T-cell (primary cell): ENCODE measurements at regions not wholly inside any gene's neighbourhood (a gene's known extent, or its start where the extent isn't known, plus 50 kb on each side); places are given as distances from the start of the nearest gene placed in this dataset.

Experiments used
- ATAC-seq, 4 experiments: fragments of 200-7000 bp in 3 of 4; fragments of 150-1000 bp in 1 of 4; cut with Tn5 transposase; replicated peaks in 1 of 4; 1 replicate in 3 of 4; 2 replicates in 1 of 4; pipeline ENCODE4 v1.10.0; 2021; ENCODE audit warnings: moderate library complexity in 3 of 4, mild to moderate bottlenecking in 2 of 4, moderate number of reproducible peaks in 1 of 4
- CTCF ChIA-PET, 2 donors: fragments of 300-600 bp; sonication (Branson Sonifier 250); formaldehyde crosslinking; loops; one replicate each; lab custom pipeline; 2022; ENCODE audit warnings: antibody characterized with exemption in 2 of 2; lab: Charles Lee
- POLR2A ChIA-PET, 2 donors: fragments of 300-600 bp; sonication (Branson Sonifier 250); formaldehyde crosslinking; loops; one replicate each; lab custom pipeline; 2022; ENCODE audit warnings: antibody characterized with exemption in 2 of 2; lab: Charles Lee
- DNase-seq, 35 experiments: peaks; one replicate each; pipeline versions ENCODE4 v3.0.0 to v3.0.0-alpha.2; 2013 to 2023
- H3K27ac ChIP-seq: one replicate; pipeline ENCODE4 v1.5.1; 2013; ENCODE audit warnings: low read length
- H3K27me3 ChIP-seq, 2 experiments: replicated peaks in 1 of 2; 1 replicate in 1 of 2; 2 replicates in 1 of 2; pipeline versions ENCODE4 v1.6.1 to v1.7.0; 2013; ENCODE audit warnings: low read length in 1 of 2, mixed read lengths in 1 of 2; ENCODE audit not compliant: control insufficient read depth in 2 of 2, insufficient read depth in 2 of 2; ENCODE audit errors: extremely low read depth in 1 of 2
- H3K36me3 ChIP-seq, 2 donors: 1 replicate in 1 of 2; 2 replicates in 1 of 2; pipeline versions ENCODE4 v1.6.1 to v1.7.0; 2013; ENCODE audit warnings: low read length in 1 of 2; ENCODE audit not compliant: control insufficient read depth in 2 of 2, insufficient read depth in 1 of 2; ENCODE audit errors: extremely low read depth in 1 of 2
- H3K4me1 ChIP-seq, 2 experiments: 1 replicate in 1 of 2; 2 replicates in 1 of 2; pipeline versions ENCODE4 v1.6.1 to v1.7.0; 2013; ENCODE audit warnings: low read length in 2 of 2, mixed read lengths in 1 of 2; ENCODE audit not compliant: insufficient read depth in 2 of 2, control insufficient read depth in 1 of 2; ENCODE audit errors: extremely low read depth in 1 of 2
- H3K4me3 ChIP-seq, 2 donors: 1 replicate in 1 of 2; 2 replicates in 1 of 2; pipeline versions ENCODE4 v1.5.1 to v1.7.0; 2013; ENCODE audit warnings: mild to moderate bottlenecking in 2 of 2, low read length in 1 of 2, moderate library complexity in 1 of 2; ENCODE audit not compliant: control insufficient read depth in 1 of 2; ENCODE audit errors: extremely low read depth in 1 of 2
- H3K9me3 ChIP-seq: 2 replicates; pipeline ENCODE4 v1.7.0; 2013
- H3K27ac Mint-ChIP-seq, 2 donors: one replicate each; pipeline ENCODE4 v1.8.0; 2020 to 2021; ENCODE audit warnings: mild to moderate bottlenecking in 2 of 2, mixed read lengths in 2 of 2
- H3K27me3 Mint-ChIP-seq, 2 donors: one replicate each; pipeline ENCODE4 v1.8.0; 2021 to 2022; ENCODE audit warnings: mixed read lengths in 2 of 2
- H3K36me3 Mint-ChIP-seq: one replicate; pipeline ENCODE4 v1.8.0; 2021; ENCODE audit warnings: mixed read lengths
- H3K4me1 Mint-ChIP-seq, 3 donors: one replicate each; pipeline ENCODE4 v1.8.0; 2020 to 2022; ENCODE audit warnings: mixed read lengths in 3 of 3, mild to moderate bottlenecking in 1 of 3
- H3K4me3 Mint-ChIP-seq, 3 donors: one replicate each; pipeline ENCODE4 v1.8.0; 2020 to 2022; ENCODE audit warnings: mild to moderate bottlenecking in 3 of 3, mixed read lengths in 3 of 3, moderate library complexity in 3 of 3
- H3K9me3 Mint-ChIP-seq, 3 donors: one replicate each; pipeline ENCODE4 v1.8.0; 2020 to 2022; ENCODE audit warnings: mixed read lengths in 3 of 3
- WGBS: methylation state at CpG from one replicate; pipeline ENCODE4 v1.1.5; 2013; ENCODE audit warnings: missing lambda C conversion rate; ENCODE audit not compliant: insufficient coverage; 5-methylcytosine and 5-hydroxymethylcytosine counted together

DNA sequence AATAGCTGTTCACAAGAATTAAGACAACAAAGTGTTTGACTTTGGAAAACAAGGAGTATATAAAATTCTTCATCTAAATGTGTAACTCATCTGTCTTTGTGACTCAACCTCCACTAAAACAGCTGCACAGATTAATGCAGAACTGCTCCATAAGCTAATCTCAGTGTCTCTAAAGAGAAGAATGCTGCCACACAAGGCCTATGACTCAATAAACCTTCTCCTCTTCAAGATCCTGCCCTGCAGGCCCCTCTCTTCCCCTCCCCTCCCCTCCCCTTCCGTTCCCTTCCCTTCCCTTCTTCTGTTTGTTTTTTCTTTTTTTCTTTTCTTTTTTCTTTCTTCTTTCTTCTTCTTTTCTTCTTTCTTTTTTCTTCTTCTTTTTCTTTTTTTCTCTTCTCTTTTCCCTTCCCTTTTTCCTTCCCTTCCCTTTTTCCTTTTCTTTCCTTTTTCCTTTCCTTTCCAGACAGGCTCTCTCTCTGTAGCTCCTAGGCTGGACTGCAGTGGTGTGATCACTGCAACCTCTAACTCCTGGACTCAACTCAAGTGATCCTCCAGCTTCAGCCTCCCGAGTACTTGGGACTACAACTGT, 1052.8 kb downstream of the BRINP3 start:
- Mint-ChIP-seq H3K4me3 (no peak overlapping the region), H3K36me3 (no peaks in the 10 kb centered on the region), H3K27ac (no peak overlapping the region), H3K9me3 (peaks cover 4 to 11% (median 7%) of the 10 kb centered on the region in 3 donors), H3K27me3 (no peaks in the 10 kb centered on the region), H3K4me1 (no peaks in the 10 kb centered on the region)
- no peaks in the 10 kb centered on the region for H3K36me3 ChIP-seq
- no peaks in the 10 kb centered on the region for H3K4me1 ChIP-seq
- ATAC-seq (no peak), DNase-seq (no peak)
- H3K27me3 ChIP-seq: no peaks in the 10 kb centered on the region
- H3K9me3 ChIP-seq: no peaks in the 10 kb centered on the region
- CTCF ChIA-PET: interaction anchor here in 1 of 2 donors (0.5 kb wide), 1 partner anchor 16 kb away, joined by 5 read pairs; no protein-coding TSS in a partner anchor
- POLR2A ChIA-PET: no interaction called here
- no peak overlapping the region for H3K4me3 ChIP-seq
- no peak overlapping the region for H3K27ac ChIP-seq
- WGBS: 73% methylated on average over 1 of the region's 2 CpGs

DNA sequence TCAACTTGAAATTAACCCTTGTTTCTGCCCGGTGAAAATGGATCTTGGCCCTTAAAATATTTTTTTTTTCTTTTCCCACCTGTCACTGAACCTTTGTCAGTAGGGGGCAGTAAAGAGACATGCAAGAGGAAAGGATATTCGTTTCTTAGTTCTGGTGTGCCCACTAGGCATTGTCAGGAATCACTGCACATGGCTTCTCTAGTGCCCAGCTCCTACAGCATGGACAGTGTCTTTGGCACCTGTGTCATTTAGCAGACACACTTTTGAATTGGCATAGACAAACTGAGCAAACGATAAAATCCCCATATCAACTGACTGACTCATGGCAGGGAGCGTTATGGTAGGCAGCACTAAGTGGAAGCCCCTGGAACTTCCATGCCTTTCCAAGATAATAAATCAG, 1048.1 kb downstream of the BRINP3 start:
- DNase-seq (no peak), ATAC-seq (no peak)
- Mint-ChIP-seq H3K4me3 (no peak overlapping the region), H3K4me1 (no peaks in the 10 kb centered on the region), H3K9me3 (peaks cover 2 to 11% (median 8%) of the 10 kb centered on the region in 3 donors), H3K27ac (no peak overlapping the region), H3K27me3 (no peaks in the 10 kb centered on the region), H3K36me3 (no peaks in the 10 kb centered on the region)
- no peaks in the 10 kb centered on the region for H3K27me3 ChIP-seq
- CTCF ChIA-PET: no interaction called here
- WGBS: 0% methylated on average over 1 of the region's 4 CpGs
- H3K4me1 ChIP-seq: no peaks in the 10 kb centered on the region
- H3K27ac ChIP-seq: no peak overlapping the region
- H3K36me3 ChIP-seq: no peaks in the 10 kb centered on the region
- no peak overlapping the region for H3K4me3 ChIP-seq
- H3K9me3 ChIP-seq: no peaks in the 10 kb centered on the region
- POLR2A ChIA-PET: no interaction called here

DNA sequence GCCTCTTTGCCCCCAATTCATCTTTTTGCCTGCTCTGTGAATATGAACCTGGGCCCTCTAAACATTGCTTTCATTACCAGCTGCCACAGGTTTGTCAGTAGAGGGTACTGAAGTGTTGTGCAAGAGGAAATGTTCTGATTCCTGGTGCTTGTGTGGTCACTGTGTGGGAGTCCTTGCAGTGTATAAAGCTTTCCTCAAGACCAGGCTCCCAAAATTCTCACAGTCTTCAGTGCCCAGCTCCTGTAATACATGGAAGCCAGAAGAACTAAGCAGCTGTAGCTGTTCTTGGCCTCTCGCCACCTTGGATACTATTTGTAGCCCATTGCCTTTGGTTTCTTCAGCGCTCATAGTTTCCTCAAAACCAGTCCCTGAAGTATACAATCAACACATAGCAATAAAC, 1046.2 kb downstream of the BRINP3 start:
- Mint-ChIP-seq H3K27me3 (no peaks in the 10 kb centered on the region), H3K4me3 (no peak overlapping the region), H3K36me3 (no peaks in the 10 kb centered on the region), H3K4me1 (no peaks in the 10 kb centered on the region), H3K9me3 (peaks cover 8 to 17% (median 12%) of the 10 kb centered on the region in 3 donors), H3K27ac (no peak overlapping the region)
- Histone ChIP-seq H3K4me1 (no peaks in the 10 kb centered on the region), H3K36me3 (no peaks in the 10 kb centered on the region), H3K4me3 (no peak overlapping the region), H3K27me3 (no peaks in the 10 kb centered on the region), H3K9me3 (no peaks in the 10 kb centered on the region), H3K27ac (no peak overlapping the region)
- ChIA-PET CTCF (no interaction called here), POLR2A (no interaction called here)
- WGBS: 100% methylated on average over 1 of the region's 2 CpGs
- ATAC-seq (no peak), DNase-seq (no peak)

DNA sequence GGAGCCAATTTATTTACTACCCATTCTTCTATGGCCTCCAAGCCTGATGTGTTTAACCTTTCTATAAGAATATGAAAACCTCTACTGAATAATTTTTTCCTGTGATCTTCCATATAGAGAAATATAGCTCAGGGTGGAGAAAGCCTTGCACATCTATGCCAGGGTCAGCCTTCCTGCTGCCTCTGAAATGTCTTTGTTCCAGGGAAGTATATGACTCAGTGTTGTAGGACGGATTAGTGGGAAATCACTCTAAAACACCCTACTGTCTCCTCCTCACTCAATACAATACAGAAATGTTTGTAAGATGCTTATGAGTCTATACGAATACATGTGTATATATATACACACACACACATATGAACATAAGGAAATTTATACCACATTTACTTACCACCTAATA, 1044.9 kb downstream of the BRINP3 start:
- no CpG with 5 or more reads among the region's 2 CpGs for WGBS
- ChIA-PET CTCF (interaction anchor here in 1 of 2 donors (0.6 kb wide), 1 partner anchor 30 kb away, joined by 3 read pairs; no protein-coding TSS in a partner anchor), POLR2A (no interaction called here)
- Mint-ChIP-seq H3K27ac (no peak overlapping the region), H3K27me3 (no peaks in the 10 kb centered on the region), H3K4me1 (no peaks in the 10 kb centered on the region), H3K9me3 (peaks cover 8 to 18% (median 12%) of the 10 kb centered on the region in 3 donors), H3K4me3 (no peak overlapping the region), H3K36me3 (no peaks in the 10 kb centered on the region)
- Histone ChIP-seq H3K27ac (no peak overlapping the region), H3K4me1 (no peaks in the 10 kb centered on the region), H3K27me3 (no peaks in the 10 kb centered on the region), H3K36me3 (no peaks in the 10 kb centered on the region), H3K4me3 (no peak overlapping the region), H3K9me3 (no peaks in the 10 kb centered on the region)
- ATAC-seq (no peak), DNase-seq (no peak)

DNA sequence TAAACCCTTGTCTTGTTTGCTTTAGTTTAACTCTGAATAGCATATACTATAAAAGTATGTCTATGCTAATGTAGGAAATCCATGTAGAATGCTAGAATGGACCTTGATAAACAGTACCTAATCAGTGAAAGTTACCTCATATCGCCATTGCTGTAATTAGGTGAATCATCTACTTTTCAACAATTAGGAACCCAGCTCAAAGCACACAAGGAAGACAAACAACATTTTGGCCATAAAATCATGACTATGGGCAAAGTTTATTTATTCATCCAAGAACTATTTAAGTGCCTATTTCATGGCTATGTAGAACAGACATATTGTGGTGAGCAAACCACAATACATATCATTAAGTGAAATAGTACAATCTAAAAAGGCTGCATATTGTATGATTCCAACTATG, 1043.2 kb downstream of the BRINP3 start:
- Mint-ChIP-seq H3K27ac (no peak overlapping the region), H3K9me3 (peaks cover 8 to 18% (median 11%) of the 10 kb centered on the region in 3 donors), H3K4me3 (no peak overlapping the region), H3K4me1 (no peaks in the 10 kb centered on the region), H3K27me3 (no peaks in the 10 kb centered on the region), H3K36me3 (no peaks in the 10 kb centered on the region)
- no peaks in the 10 kb centered on the region for H3K36me3 ChIP-seq
- no peak for DNase-seq
- H3K27ac ChIP-seq: no peak overlapping the region
- H3K9me3 ChIP-seq: no peaks in the 10 kb centered on the region
- no peak overlapping the region for H3K4me3 ChIP-seq
- POLR2A ChIA-PET: no interaction called here
- H3K27me3 ChIP-seq: no peaks in the 10 kb centered on the region
- CTCF ChIA-PET: no interaction called here
- H3K4me1 ChIP-seq: no peaks in the 10 kb centered on the region
- no CpG with 5 or more reads among the region's 1 CpG for WGBS
- ATAC-seq: no peak

DNA sequence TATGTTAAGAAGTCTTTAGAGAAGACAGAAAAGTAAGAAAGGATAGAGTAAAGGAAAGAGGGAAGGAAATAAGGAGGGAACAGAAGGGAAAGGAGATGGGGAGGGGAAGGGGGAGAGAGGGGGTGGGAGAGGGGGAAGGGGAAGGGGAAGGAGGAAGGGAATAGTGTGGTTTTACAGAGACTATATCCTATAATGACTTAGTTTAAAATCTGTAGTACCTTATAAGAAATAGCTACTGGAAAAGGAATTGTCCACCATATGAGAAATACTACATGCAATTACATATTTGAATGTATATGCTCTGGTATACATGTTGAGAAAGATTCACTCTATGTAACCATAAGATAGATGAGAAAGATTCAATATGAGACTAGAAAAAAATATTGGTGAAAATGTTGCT, 1042.3 kb downstream of the BRINP3 start:
- H3K27me3 Mint-ChIP-seq: no peaks in the 10 kb centered on the region
- Histone ChIP-seq H3K27me3 (no peaks in the 10 kb centered on the region), H3K27ac (no peak overlapping the region), H3K36me3 (no peaks in the 10 kb centered on the region), H3K9me3 (no peaks in the 10 kb centered on the region), H3K4me1 (no peaks in the 10 kb centered on the region), H3K4me3 (no peak overlapping the region)
- H3K4me1 Mint-ChIP-seq: no peaks in the 10 kb centered on the region
- H3K4me3 Mint-ChIP-seq: no peak overlapping the region
- ATAC-seq: no peak
- peaks cover 8 to 13% (median 8%) of the 10 kb centered on the region in 3 donors for H3K9me3 Mint-ChIP-seq
- no peak for DNase-seq
- POLR2A ChIA-PET: no interaction called here
- no peaks in the 10 kb centered on the region for H3K36me3 Mint-ChIP-seq
- CTCF ChIA-PET: no interaction called here
- H3K27ac Mint-ChIP-seq: no peak overlapping the region

DNA sequence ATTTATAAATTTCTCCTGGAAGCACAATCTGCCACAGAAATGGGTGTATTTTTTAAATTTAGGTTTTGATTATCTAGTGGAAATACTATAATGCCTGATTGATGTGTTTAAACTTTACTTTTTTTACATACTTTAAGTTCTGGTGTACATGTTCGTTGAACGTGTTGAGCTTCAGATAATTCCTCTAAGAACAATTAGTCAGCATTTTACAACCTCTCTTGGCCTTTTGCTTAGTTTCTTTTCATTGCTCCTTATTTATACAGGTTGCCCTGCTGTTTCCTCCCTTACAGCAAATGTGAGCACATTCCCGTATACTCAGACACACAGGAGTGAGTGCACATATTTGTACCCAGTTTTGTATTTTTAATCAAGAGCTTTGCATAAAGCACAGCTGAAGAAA, 1038.9 kb downstream of the BRINP3 start:
- peaks cover 8 to 13% (median 8%) of the 10 kb centered on the region in 3 donors for H3K9me3 Mint-ChIP-seq
- no peaks in the 10 kb centered on the region for H3K36me3 Mint-ChIP-seq
- ChIA-PET CTCF (no interaction called here), POLR2A (interaction anchor here in 1 of 2 donors (0.6 kb wide), 1 partner anchor 64 kb away, joined by 3 read pairs; no protein-coding TSS in a partner anchor)
- Histone ChIP-seq H3K4me3 (no peak overlapping the region), H3K4me1 (no peaks in the 10 kb centered on the region), H3K36me3 (no peaks in the 10 kb centered on the region), H3K27ac (no peak overlapping the region), H3K27me3 (no peaks in the 10 kb centered on the region), H3K9me3 (no peaks in the 10 kb centered on the region)
- H3K4me1 Mint-ChIP-seq: no peaks in the 10 kb centered on the region
- no peaks in the 10 kb centered on the region for H3K27me3 Mint-ChIP-seq
- DNase-seq (no peak), ATAC-seq (no peak)
- no CpG with 5 or more reads among the region's 3 CpGs for WGBS
- no peak overlapping the region for H3K27ac Mint-ChIP-seq
- H3K4me3 Mint-ChIP-seq: no peak overlapping the region
